Activated CD8-positive, alpha-beta T cell treated with anti-CD3 and anti-CD28 coated beads for 36 hours (primary cell): ENCODE measurements at regions not wholly inside any gene's neighbourhood (a gene's known extent, or its start where the extent isn't known, plus 50 kb on each side); places are given as distances from the start of the nearest gene placed in this dataset.

Source experiments
- ATAC-seq: fragments of 200-7000 bp; cut with Tn5 transposase; one replicate; pipeline ENCODE4 v1.10.0; 2021; ENCODE audit warnings: mild to moderate bottlenecking, moderate library complexity
- CTCF ChIA-PET: fragments of 350-600 bp; sonication (Branson Sonifier 250); formaldehyde crosslinking; loops from one replicate; lab custom pipeline; 2021; ENCODE audit warnings: antibody characterized with exemption; lab: Charles Lee
- POLR2A ChIA-PET: fragments of 350-600 bp; sonication (Branson Sonifier 250); formaldehyde crosslinking; loops from one replicate; lab custom pipeline; 2021; ENCODE audit warnings: antibody characterized with exemption; lab: Charles Lee
- DNase-seq: peaks from one replicate; pipeline ENCODE4 v3.0.0-alpha.2; 2020
- H3K27ac Mint-ChIP-seq: one replicate; pipeline ENCODE4 v1.8.0; 2021; ENCODE audit warnings: mild to moderate bottlenecking, mixed read lengths
- H3K27me3 Mint-ChIP-seq: one replicate; pipeline ENCODE4 v1.8.0; 2021; ENCODE audit warnings: mixed read lengths
- H3K36me3 Mint-ChIP-seq: one replicate; pipeline ENCODE4 v1.8.0; 2021; ENCODE audit warnings: low read depth, mixed read lengths
- H3K4me1 Mint-ChIP-seq: one replicate; pipeline ENCODE4 v1.8.0; 2021; ENCODE audit warnings: low read depth, mixed read lengths
- H3K4me3 Mint-ChIP-seq: one replicate; pipeline ENCODE4 v1.8.0; 2021; ENCODE audit warnings: mild to moderate bottlenecking, moderate library complexity, mixed read lengths
- H3K9me3 Mint-ChIP-seq: one replicate; pipeline ENCODE4 v1.8.0; 2021; ENCODE audit warnings: mixed read lengths
- CTCF ChIP-seq: fragments of 200-600 bp; IDR thresholded peaks from one replicate; pipeline ENCODE4 v1.8.0; 2022; ENCODE audit warnings: antibody characterized with exemption, mild to moderate bottlenecking
- intact Hi-C: fragments of 100-400 bp; cut with micrococcal nuclease; formaldehyde crosslinking; loops from one replicate; pipeline ENCODE4 v1.10.0; 2022

- Mint-ChIP-seq H3K36me3 (no peaks in the 10 kb centered on the region), H3K4me3 (no peak overlapping the region), H3K27me3 (no peaks in the 10 kb centered on the region), H3K27ac (no peak overlapping the region), H3K4me1 (no peaks in the 10 kb centered on the region), H3K9me3 (peaks cover 5% of the 10 kb centered on the region)
- POLR2A ChIA-PET = no interaction called here
- DNase-seq = no peak
- CTCF ChIA-PET = no interaction called here
- no peak for TF ChIP-seq CTCF
- no peak for ATAC-seq
- intact Hi-C loops = no loop called here
These were observed 408.7 kb upstream of the FAM241A start for GRCh38 chr4:111736516-111736915.

- H3K27ac Mint-ChIP-seq = no peak overlapping the region
- H3K4me3 Mint-ChIP-seq = no peak overlapping the region
- no peaks in the 10 kb centered on the region for H3K36me3 Mint-ChIP-seq
- ATAC-seq = no peak
- H3K4me1 Mint-ChIP-seq = no peaks in the 10 kb centered on the region
- H3K9me3 Mint-ChIP-seq = no peaks in the 10 kb centered on the region
- intact Hi-C loops = no loop called here
- no peak for DNase-seq
- POLR2A ChIA-PET = no interaction called here
- CTCF ChIA-PET = no interaction called here
- no peak for TF ChIP-seq CTCF
- no peaks in the 10 kb centered on the region for H3K27me3 Mint-ChIP-seq
These were observed 400.4 kb upstream of the FAM241A start for GRCh38 chr4:111744847-111745246.

DNA sequence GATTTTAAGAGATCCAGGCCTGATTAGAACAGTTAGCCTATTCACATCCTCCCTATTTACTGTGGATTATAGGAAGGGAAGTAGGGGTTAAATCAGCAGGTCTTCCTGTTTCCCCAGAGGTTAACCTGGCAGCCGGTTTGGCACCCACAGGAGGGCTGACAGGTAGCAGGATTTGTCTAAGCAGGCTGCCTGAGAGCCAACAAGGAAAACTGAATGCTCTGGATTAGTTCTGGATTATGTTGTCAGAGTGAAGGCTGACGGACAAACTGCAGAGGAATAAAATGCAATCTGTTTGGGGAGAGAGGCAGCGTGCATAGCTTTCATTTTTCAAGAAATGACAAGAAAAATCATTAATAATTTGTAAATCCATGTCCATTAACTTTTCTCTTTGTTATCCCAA is 397.1 kb upstream of the FAM241A start:
- ChIA-PET CTCF (no interaction called here), POLR2A (no interaction called here)
- TF ChIP-seq CTCF = no peak
- H3K27ac Mint-ChIP-seq = no peak overlapping the region
- ATAC-seq (no peak), DNase-seq (no peak)
- no peak overlapping the region for H3K4me3 Mint-ChIP-seq
- intact Hi-C loops = no loop called here
- H3K4me1 Mint-ChIP-seq = no peaks in the 10 kb centered on the region
- no peaks in the 10 kb centered on the region for H3K9me3 Mint-ChIP-seq
- H3K27me3 Mint-ChIP-seq = no peaks in the 10 kb centered on the region
- H3K36me3 Mint-ChIP-seq = no peaks in the 10 kb centered on the region

- Mint-ChIP-seq H3K27ac (no peak overlapping the region), H3K9me3 (peaks cover 1% of the 10 kb centered on the region), H3K4me1 (no peaks in the 10 kb centered on the region), H3K4me3 (no peak overlapping the region), H3K27me3 (no peaks in the 10 kb centered on the region), H3K36me3 (no peaks in the 10 kb centered on the region)
- intact Hi-C loops = no loop called here
- CTCF ChIA-PET = no interaction called here
- TF ChIP-seq CTCF = no peak
- POLR2A ChIA-PET = no interaction called here
- DNase-seq (no peak), ATAC-seq (no peak)
These were observed 391.3 kb upstream of the FAM241A start for GRCh38 chr4:111754003-111754402.

- Mint-ChIP-seq H3K4me1 (no peaks in the 10 kb centered on the region), H3K27ac (no peak overlapping the region), H3K36me3 (no peaks in the 10 kb centered on the region), H3K9me3 (peaks cover 1% of the 10 kb centered on the region), H3K27me3 (no peaks in the 10 kb centered on the region), H3K4me3 (no peak overlapping the region)
- CTCF ChIA-PET = no interaction called here
- POLR2A ChIA-PET = interaction anchor here (0.6 kb wide), 1 partner anchor 82 kb away, joined by 3 read pairs; no protein-coding TSS in a partner anchor
- ATAC-seq = no peak
- no peak for TF ChIP-seq CTCF
- DNase-seq = no peak
- intact Hi-C loops = no loop called here
These were observed 389.7 kb upstream of the FAM241A start for GRCh38 chr4:111755571-111755970.
